ENCODE measurements at regions not wholly inside any gene's neighbourhood (a gene's known extent, or its start where the extent isn't known, plus 50 kb on each side); places are given as distances from the start of the nearest gene placed in this dataset.

- TF ChIP-seq CTCF (IDR thresholded peaks at IDR 0.05) (no peak), POLR2A (IDR thresholded peaks at IDR 0.05) (no peak)
Observed at GRCh38 chr3:151557068-151557840, 96.4 kb upstream of the IGSF10 start.

Data from uterus (tissue), 2 donors.